HG02938 (cell line): ENCODE measurements at regions not wholly inside any gene's neighbourhood (a gene's known extent, or its start where the extent isn't known, plus 50 kb on each side); places are given as distances from the start of the nearest gene placed in this dataset.

ENCODE experiments used
- ATAC-seq: cut with Tn5 transposase; IDR thresholded peaks from one replicate; pipeline ENCODE4 v1.9.1; 2021; ENCODE audit warnings: mild to moderate bottlenecking, moderate library complexity; ENCODE audit not compliant: unreplicated experiment

GRCh38 chr7:124432009-124432578, 333.5 kb downstream of the GPR37 start:
- ATAC-seq, result no peak

GRCh38 chr7:124429923-124430322, 335.7 kb downstream of the GPR37 start:
- ATAC-seq, result no peak

DNA sequence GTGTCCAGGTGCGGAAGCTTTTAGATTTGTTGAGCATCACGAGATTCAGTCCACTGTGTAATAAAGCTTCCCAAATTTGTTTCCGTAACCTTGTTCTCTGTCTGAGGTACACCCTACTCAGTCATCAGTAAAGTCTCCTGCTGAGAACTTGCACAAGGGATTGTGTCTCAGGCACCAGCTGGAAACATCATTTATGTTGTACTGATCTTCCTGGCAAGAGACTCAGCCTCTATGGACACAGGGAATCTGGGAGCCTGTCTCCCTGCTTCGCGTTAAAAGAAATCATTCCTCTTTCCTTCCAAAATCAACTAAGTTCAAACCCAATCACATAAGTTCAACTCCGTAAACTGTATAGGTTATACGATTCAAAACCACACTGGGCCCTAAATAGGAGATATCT, 336.8 kb downstream of the GPR37 start:
- no peak for ATAC-seq

DNA sequence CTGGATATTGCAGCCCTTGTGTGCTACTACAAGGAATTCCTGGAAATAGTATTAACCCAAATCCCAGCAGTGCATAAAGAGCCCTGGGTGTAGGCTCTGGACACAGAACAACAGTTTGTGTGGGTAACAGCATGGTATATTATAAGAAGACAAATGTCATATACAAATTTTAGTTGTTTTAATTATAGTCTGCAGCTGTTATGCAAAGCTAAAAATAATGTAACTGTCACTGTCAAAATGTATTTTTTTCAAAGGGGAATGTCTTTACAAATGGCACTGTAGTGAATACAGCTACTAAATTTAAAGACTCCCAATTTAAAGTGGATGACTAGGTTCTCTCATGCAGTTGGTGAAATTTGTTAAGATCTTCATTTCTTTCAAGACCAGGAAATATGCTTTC, 339.0 kb downstream of the GPR37 start:
- no peak for ATAC-seq

DNA sequence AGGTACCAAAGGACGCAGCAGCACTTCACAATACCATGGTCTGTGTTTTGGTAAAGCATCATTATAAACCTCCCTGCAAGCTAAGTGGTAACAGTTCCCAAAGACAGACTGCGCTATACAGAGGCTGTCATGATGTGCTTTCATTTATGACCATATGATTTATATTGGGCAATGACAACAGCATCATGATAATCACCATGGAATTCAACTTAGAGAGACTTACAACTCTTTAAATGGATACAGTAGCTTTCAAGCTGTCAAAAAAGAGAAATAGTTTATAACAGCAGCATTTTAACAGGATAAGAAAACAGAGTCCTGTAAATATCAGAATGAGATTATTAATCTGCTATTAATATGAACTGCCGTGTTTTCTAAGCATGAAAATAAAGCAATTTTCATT, 341.7 kb downstream of the GPR37 start:
- no peak for ATAC-seq

DNA sequence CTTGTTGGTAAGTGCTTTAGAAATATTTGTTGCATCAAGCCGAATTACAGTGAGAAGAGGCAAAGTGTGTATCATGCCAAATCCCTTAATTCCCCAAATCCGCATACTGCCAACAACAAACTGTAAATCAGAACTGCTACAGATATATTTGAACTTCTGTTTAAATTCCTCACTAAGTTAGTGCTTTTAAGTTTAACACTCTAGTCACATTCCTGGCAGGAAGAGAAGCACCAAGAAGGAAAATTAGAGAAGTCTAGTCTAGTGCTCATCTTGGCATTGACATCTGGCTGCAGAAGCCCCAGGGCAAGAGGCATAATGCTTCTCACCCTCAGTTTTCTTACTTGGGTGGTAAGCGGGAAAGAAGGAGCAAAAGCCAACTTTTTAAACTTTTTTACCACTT, 343.5 kb downstream of the GPR37 start:
- no peak for ATAC-seq

- no peak for ATAC-seq
Observed at GRCh38 chr7:124420367-124420766, 345.2 kb downstream of the GPR37 start.

DNA sequence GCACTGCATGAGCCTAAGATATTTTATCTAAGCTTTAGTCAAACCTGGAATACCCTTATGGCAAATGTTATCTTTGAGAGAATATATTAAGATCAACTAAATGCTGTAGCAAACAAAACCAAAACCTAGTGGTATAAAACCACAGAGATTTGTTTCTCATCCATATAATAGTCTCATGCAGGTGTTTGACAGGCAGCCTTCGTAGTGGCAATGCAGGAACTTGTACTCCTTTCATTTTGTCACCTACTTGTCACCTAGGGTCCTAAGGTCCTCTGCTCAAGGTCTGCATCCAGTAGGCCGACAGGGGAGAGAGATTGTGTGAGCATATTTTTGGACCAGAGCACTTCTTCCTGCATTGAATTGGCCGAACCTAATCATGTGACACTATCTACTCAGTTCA, 352.6 kb downstream of the GPR37 start:
- no peak for ATAC-seq

DNA sequence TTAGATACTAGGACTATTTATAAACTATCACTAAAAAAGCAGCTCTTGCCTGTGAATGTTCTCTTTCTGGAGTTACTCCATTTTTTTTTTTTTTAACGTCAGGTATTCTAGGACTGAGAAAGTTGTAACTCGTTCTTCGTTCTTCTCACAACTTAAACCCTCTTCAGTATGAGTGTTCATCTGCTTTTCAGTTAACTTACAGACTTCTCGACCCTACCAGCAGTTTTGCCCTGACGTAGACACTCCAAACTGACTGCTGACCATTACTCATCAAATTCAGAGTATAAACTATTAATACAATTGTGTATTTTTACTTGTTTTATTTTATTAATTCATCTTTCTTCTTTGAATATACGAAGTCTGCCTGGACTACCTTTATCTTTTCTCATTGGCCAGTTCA, 353.1 kb downstream of the GPR37 start:
- ATAC-seq, result no peak

GRCh38 chr7:124411796-124412195, 353.8 kb downstream of the GPR37 start:
- no peak for ATAC-seq

DNA sequence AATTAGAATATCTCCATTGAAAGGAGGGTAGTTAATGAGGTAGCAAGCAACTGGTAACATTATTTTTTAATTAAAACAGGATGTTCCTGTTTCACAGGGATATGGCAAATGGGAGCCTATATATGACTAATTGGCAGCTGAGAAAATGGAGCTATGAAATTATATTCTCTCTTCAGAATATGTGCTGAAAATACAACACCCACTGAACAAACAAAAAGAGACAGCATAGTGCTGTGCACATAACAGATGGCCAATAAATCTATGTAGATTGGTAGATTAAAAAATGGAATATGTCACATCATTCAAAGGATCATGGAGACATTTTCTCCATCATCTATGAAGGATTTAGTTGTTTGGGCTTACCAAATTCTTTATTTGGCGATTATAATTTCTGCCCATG, 362.0 kb downstream of the GPR37 start:
- no peak for ATAC-seq

- no peak for ATAC-seq
Observed at GRCh38 chr7:124403112-124403511, 362.5 kb downstream of the GPR37 start.

DNA sequence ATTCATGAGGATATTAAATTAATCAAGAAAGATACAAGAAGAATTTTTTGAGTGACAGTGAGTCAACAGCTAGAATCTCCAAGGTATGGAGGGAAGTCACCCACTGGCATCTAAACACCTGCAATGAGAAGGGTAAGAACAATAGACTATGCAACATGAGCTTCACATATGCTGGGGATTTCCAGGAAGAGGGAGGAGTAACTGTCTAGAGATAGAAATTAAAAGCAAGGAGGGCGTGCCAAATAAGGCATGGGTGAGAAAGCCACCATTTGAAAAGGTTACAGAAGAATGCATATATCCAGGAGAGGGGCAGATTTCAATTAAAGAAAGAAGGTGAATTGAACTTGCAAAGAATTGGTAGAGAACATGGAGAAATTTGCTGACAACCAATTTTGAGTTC, 365.7 kb downstream of the GPR37 start:
- peak; percentile 46 for ATAC-seq

DNA sequence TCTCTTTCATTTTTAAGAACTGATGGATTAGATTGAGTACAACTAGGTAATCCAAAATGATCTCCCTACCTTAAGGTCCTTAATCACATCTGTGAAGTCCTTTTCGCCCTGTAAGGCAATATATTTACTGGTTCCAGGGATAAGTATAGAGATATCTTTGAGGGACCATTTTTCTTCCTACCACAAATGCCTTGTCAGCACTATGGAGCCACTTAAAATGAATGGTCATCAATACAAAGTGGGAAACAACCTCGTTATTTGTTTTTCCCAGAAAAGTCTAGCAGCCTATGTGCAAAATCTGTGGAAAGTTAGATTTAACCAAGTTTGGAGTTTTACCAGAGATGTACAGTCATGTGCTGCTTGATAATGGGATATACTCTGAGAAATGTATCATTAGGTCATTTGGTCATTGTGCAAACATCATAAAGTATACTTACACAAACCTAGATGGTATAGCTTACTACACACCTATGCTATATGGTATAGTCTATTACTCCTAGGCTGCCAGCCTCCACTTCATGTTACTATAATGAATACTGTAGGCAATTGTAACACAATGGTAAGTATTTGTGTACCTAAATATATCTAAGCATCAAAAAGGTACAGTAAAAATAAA, 366.2 kb upstream of the TMEM229A start:
- ATAC-seq, result no peak

DNA sequence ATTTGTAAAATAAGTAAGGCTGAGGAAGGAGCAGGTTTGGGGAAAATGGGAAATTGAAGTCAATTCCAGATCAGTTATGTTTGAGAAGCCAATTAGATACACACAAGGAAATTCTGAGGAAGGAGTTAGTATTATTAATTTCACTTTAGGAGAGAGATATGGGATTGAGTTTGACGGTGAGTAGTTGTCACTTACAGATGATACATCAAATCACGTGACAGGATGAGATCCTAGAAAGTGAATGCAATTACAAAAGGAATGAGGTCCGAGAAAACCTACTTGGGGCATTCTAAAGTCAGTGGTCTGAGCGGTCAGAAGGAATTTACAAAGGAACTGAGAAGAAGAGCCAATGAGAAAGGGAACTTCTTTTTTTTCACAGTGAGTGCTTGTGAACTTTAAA, 364.3 kb upstream of the TMEM229A start:
- no peak for ATAC-seq

GRCh38 chr7:124390301-124390700, 357.4 kb upstream of the TMEM229A start:
- ATAC-seq, result no peak

DNA sequence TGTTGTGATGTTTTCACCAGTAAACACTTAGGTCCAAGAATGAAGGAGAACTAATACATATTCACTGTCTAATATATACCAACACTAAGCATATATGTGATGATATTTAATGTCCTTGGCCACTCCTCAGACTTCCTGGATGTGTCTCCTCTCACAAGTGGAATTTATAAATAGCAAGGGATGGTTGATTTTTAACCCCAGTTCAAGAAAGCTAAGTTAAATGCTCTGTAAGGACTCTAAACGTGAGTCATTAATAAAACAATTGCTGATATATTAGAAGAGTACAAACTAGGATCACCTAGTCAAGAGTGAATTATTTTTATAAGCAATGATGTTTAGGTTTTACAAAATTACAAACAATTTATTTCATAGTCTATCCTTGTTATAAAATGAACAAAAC, 355.9 kb upstream of the TMEM229A start:
- ATAC-seq, result no peak

- ATAC-seq, result no peak
Observed at GRCh38 chr7:124387056-124387455, 354.2 kb upstream of the TMEM229A start.

GRCh38 chr7:124379296-124379695, 346.4 kb upstream of the TMEM229A start:
- no peak for ATAC-seq

GRCh38 chr7:124376111-124376510, 343.2 kb upstream of the TMEM229A start:
- ATAC-seq, result no peak

GRCh38 chr7:124375391-124375790, 342.5 kb upstream of the TMEM229A start:
- ATAC-seq, result no peak

DNA sequence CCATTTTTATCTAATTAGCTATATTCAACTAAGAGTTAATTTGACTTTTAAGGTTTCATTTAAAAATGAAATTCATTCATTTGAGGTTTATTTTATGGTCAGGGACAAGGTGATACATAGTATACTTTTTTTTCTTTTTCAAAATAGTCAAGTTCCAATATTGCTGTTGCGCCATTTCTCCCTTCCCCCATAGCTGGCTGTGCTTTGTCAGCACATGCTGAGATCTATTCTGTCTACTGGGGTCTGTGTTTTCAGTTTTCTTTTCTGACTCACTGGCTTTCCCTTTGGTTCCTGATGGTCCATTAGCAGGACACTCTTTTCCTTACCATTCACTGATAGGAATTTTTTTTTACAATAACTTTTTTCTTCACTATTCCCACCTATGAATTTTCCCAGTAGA, 336.4 kb upstream of the TMEM229A start:
- ATAC-seq, result no peak

- no peak for ATAC-seq
Observed at GRCh38 chr7:124366118-124366517, 333.3 kb upstream of the TMEM229A start.
